ENCODE measurements at regions not wholly inside any gene's neighbourhood (a gene's known extent, or its start where the extent isn't known, plus 50 kb on each side); places are given as distances from the start of the nearest gene placed in this dataset.

DNA sequence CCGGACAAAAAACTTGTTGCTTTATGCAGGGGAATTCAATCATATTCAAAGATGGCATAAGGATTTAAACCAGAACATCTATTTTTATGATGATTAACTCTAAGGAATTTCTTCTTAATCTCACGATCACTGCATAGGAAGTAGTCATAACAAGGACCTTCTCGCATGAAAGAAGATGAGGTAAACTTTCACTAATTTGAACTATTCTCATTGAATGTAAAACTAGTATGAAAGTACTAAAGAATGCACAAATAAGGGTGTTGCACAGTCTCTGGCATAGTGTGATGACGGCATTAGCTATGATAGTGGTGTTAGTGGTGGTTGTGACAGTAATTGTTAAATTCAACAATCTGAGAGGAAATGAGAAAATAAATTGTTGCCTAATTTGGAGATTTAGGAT is 280.0 kb downstream of the SLC6A15 start:
- H3K27me3 Mint-ChIP-seq, result no peaks in the 10 kb centered on the region
- no peak overlapping the region for H3K27ac Mint-ChIP-seq
- H3K36me3 Mint-ChIP-seq, result no peaks in the 10 kb centered on the region
- no peak for DNase-seq
- no peaks in the 10 kb centered on the region for H3K4me1 Mint-ChIP-seq
- H3K9me3 Mint-ChIP-seq, result no peaks in the 10 kb centered on the region
- no peak for ATAC-seq (replicated peaks)
- H3K4me3 Mint-ChIP-seq, result no peak overlapping the region

DNA sequence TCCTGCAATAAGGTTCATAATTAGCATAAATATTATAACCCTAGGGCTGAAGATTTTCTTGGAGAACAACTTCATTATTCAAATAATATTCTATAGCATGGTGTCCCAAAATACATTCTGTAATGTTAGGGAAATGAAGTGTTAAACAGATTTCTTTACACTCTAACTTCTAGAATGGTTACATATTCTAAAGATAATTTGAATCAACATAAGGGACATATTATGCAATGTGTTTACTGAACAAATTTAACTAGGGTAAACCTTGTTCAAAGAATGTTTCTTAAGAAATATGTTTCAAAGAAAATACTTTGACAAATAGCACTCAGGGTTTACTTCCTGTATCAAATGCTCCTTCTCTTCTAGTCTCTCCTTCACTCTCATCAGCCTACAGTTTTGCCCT is 281.6 kb downstream of the SLC6A15 start:
- DNase-seq (no peak), ATAC-seq (replicated peaks) (no peak)
- H3K36me3 Mint-ChIP-seq, result no peaks in the 10 kb centered on the region
- no peaks in the 10 kb centered on the region for H3K9me3 Mint-ChIP-seq
- no peak overlapping the region for H3K4me3 Mint-ChIP-seq
- H3K27me3 Mint-ChIP-seq, result no peaks in the 10 kb centered on the region
- no peak overlapping the region for H3K27ac Mint-ChIP-seq
- H3K4me1 Mint-ChIP-seq, result no peaks in the 10 kb centered on the region

DNA sequence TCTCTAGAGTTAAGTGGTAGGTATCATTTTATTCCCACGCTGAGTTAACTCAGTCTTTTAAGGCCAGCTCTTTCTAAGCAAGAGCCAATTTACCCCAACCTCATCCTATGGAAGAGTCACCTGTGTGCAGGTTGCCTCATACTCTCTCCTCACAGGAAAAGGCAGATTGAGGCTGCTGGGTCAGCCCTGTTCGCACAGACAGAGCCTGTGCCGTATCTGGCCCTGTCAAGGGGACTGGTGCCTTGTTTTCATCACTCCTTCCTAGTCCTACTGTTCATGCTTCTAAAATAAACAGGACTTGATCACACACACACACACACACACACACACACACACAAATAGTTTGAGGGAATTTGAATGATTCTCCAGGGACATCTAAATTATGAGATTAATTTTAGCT is 285.0 kb downstream of the SLC6A15 start:
- Mint-ChIP-seq H3K4me3 (no peak overlapping the region), H3K27me3 (no peaks in the 10 kb centered on the region), H3K36me3 (no peaks in the 10 kb centered on the region), H3K4me1 (no peaks in the 10 kb centered on the region), H3K9me3 (no peaks in the 10 kb centered on the region), H3K27ac (no peak overlapping the region)
- DNase-seq (no peak), ATAC-seq (replicated peaks) (no peak)

DNA sequence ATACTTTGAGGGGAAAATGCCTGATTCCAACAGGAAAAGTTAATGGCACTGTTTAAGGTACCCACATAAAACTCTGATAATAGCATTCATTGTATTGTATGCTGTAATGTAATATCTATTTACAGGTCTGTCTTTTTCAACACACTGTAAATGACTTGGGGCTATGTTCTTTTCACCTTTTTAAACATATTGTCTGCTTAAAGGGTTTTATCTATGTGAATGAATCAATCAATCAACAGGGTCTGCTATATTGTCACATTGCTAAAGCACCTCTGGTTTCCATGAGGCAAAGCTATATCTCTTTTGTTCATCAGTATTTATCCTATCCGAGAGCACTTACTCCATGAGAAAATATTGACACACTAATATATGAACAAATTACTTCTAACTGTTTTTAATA is 288.0 kb downstream of the SLC6A15 start:
- no peak overlapping the region for H3K27ac Mint-ChIP-seq
- no peaks in the 10 kb centered on the region for H3K36me3 Mint-ChIP-seq
- H3K27me3 Mint-ChIP-seq, result no peaks in the 10 kb centered on the region
- no peaks in the 10 kb centered on the region for H3K9me3 Mint-ChIP-seq
- H3K4me1 Mint-ChIP-seq, result no peaks in the 10 kb centered on the region
- no peak overlapping the region for H3K4me3 Mint-ChIP-seq
- no peak for DNase-seq
- ATAC-seq (replicated peaks), result no peak

DNA sequence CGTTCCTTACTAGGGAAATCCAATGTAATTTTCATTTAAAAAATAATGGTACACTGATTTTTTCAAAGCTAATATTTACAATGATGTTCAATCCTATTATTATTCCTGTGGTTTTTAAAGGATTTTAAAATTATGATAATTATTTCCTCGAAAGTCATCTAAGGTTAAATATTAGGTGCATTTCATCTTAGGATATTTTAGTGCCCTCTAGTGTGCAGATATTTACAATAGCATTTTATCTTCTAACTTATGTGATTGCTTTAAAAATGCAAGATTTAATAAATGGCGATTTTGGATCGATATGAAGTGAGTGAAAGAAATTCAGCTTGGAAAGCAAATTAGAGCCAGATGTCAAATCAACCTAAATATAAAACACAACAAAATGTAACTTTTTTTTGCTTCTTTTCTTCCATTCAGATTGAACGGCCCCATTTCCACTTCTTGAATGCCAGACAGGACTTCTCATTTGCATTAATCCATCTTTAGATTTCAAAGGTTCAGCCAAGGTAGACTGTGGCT is 293.5 kb downstream of the SLC6A15 start:
- no peak overlapping the region for H3K4me3 Mint-ChIP-seq
- H3K27me3 Mint-ChIP-seq, result no peaks in the 10 kb centered on the region
- DNase-seq, result no peak
- H3K9me3 Mint-ChIP-seq, result peaks cover 0 to 3% of the 10 kb centered on the region in 2 donors
- H3K36me3 Mint-ChIP-seq, result no peaks in the 10 kb centered on the region
- ATAC-seq (replicated peaks), result no peak
- no peak overlapping the region for H3K27ac Mint-ChIP-seq
- no peaks in the 10 kb centered on the region for H3K4me1 Mint-ChIP-seq

DNA sequence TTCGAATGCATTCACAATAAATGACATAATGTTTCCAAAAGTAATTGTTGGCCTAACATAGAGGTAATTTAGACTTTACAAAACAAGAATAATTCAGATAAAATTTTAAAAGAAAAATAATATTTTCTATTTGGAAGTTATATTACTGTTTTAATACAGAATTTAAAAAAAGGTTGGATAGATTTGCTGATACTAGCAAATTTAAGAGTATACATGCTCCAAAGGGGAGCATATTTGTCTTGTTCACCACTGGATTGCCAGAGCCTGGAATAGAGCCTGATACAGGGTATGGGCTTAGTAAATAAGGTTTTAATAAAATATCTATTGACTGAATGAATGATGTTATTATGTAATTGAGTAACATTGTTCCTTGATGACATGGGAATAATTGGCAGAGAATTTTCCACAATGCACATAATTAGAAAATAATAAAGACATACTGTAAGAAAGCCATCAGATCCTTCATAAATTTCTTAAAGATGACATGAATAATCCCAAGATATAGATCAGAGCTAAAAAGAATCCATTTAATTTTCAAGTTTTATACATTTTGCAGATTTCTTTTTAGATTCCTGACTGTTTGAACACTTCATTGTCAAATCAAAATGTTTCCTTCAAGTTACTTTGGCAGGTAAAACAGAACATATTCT is 305.3 kb downstream of the SLC6A15 start:
- Mint-ChIP-seq H3K27me3 (no peaks in the 10 kb centered on the region), H3K27ac (no peak overlapping the region), H3K4me3 (no peak overlapping the region), H3K4me1 (no peaks in the 10 kb centered on the region), H3K36me3 (no peaks in the 10 kb centered on the region), H3K9me3 (no peaks in the 10 kb centered on the region)
- ATAC-seq (replicated peaks) (no peak), DNase-seq (no peak)

DNA sequence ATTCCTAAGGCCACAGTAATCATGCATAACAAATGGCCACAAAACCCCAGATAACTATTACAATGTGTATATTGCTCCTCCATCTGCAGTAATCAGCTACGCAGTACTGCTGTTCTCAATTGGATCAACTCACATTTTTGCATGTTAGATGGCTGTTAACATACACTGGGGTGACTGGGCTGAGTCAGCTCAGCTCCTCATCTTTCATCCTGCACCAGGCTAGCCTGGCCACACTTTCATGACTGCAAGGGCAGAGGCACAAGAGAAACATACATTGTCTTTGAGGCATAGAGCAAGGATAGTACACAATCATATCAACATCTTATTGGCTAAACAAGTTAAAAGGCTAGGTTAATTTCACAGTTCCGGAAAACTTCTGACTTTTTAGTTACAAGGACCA is 306.6 kb downstream of the SLC6A15 start:
- Mint-ChIP-seq H3K36me3 (no peaks in the 10 kb centered on the region), H3K4me3 (no peak overlapping the region), H3K9me3 (no peaks in the 10 kb centered on the region), H3K4me1 (no peaks in the 10 kb centered on the region), H3K27ac (no peak overlapping the region), H3K27me3 (no peaks in the 10 kb centered on the region)
- no peak for DNase-seq
- ATAC-seq (replicated peaks), result no peak

DNA sequence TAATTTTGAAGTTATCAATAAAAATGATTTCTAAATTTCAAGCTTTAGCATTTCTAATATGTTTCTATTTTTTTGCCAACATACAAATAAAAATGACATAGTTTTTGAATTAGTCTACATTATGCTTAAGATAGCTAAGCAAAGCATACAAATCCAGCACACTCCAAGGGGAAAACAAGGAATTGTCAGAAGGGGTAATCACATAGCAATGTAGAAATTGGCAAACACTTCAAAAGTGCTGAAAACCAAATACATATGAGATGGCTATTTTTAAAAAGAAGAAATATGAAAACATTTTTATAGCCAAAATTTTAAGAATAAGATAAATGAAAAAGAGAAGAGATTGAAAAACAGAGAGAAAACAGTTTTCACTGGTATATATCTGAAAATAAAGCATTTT is 308.0 kb downstream of the SLC6A15 start:
- DNase-seq (no peak), ATAC-seq (replicated peaks) (no peak)
- Mint-ChIP-seq H3K4me1 (no peaks in the 10 kb centered on the region), H3K27ac (no peak overlapping the region), H3K9me3 (no peaks in the 10 kb centered on the region), H3K36me3 (no peaks in the 10 kb centered on the region), H3K4me3 (no peak overlapping the region), H3K27me3 (no peaks in the 10 kb centered on the region)

DNA sequence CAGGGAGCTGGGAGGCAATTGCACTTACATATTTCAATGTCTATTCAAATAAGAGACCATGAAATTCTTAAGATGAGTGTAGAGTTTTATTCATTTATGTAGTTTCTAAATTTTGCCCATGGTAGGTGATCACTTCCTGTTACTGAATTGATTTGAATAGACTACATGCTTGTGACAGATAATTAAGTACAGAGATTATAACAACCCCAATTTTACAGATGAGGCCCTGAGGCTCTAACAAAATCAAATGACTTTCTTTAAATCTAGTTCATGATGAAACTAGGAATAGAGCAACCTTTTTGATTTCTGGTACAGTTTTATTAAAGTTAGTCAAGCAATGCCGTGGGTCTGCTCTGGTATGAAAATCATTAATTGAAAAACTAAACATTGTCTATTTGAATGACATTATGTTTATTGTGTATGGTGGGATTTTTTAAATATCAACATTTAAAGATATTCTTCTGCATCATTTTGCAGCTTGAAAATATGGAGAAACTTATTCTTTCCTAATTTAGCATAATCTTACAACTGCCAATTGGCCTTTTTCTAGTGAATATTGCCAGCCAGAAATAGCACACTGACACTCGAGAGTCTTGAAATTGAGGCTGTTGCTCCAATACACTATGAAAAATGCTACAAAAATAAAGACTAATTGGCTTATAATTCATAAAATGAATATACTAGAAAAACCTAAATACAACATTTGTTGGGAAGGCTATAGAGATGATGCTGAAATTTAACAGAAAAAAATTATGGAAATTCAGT is 308.9 kb downstream of the SLC6A15 start:
- H3K4me1 Mint-ChIP-seq, result no peaks in the 10 kb centered on the region
- no peak overlapping the region for H3K4me3 Mint-ChIP-seq
- H3K27ac Mint-ChIP-seq, result no peak overlapping the region
- no peaks in the 10 kb centered on the region for H3K27me3 Mint-ChIP-seq
- no peak for ATAC-seq (replicated peaks)
- DNase-seq, result no peak
- H3K9me3 Mint-ChIP-seq, result no peaks in the 10 kb centered on the region
- no peaks in the 10 kb centered on the region for H3K36me3 Mint-ChIP-seq

DNA sequence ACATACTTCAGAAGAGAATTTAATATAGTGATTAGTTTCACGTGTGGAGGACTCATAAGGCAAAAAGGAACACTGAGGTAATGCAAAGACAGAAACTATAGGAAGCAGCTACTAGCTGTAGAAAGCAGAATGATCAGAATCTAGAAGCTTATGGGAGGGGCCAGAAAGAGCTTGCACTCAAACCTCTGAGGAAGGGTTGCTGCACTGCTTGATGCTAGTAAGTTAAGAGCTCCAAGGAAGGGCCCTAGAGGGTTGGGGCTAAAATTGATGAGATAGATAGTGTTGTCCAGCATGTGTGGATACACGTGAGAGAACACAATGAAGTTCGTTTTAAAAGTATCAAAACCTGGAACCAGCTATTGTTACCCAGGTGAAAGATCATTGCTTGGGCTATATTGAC is 311.1 kb downstream of the SLC6A15 start:
- no peaks in the 10 kb centered on the region for H3K9me3 Mint-ChIP-seq
- H3K36me3 Mint-ChIP-seq, result no peaks in the 10 kb centered on the region
- H3K27ac Mint-ChIP-seq, result no peak overlapping the region
- no peaks in the 10 kb centered on the region for H3K27me3 Mint-ChIP-seq
- no peaks in the 10 kb centered on the region for H3K4me1 Mint-ChIP-seq
- ATAC-seq (replicated peaks) (no peak), DNase-seq (no peak)
- no peak overlapping the region for H3K4me3 Mint-ChIP-seq

DNA sequence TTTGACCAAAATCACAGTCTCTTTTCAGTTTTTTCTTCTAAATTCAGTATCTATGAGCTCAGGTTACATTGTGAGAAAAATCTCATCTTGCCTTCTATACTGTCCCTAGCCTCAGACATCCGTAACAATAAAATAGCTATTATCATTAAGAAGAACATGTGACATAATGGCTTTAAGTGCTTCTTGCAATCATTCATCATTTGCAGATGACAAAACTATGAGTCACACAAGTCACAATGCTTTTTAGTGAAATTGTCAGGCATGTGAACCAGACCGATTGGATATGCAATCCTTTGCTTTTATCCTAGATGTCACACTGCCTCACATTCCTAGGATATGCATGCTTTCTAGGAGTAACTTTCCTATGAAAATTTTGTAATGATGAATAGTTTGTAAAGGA is 313.1 kb downstream of the SLC6A15 start:
- DNase-seq (no peak), ATAC-seq (replicated peaks) (no peak)
- Mint-ChIP-seq H3K4me3 (no peak overlapping the region), H3K9me3 (no peaks in the 10 kb centered on the region), H3K27me3 (no peaks in the 10 kb centered on the region), H3K36me3 (no peaks in the 10 kb centered on the region), H3K4me1 (no peaks in the 10 kb centered on the region), H3K27ac (no peak overlapping the region)

DNA sequence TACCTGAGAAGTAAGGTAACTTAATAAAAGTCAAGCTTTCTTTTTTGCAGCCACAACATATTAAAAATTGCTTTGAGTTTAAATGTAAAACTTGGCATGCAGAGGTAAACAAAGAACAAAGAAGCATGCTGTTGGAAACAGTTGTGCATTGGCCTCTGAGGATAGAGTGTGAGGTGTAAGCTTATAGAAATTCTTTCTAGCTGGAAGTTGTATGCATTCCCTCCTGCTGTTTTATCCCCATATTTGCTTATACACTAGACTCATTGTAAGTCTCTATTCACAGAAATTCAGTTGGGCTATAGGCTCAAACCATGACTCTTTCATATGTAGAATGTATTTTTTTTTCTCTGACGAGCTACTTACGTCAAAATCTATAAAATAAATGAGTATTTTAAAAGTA is 316.3 kb downstream of the SLC6A15 start:
- H3K27ac Mint-ChIP-seq, result no peak overlapping the region
- H3K27me3 Mint-ChIP-seq, result no peaks in the 10 kb centered on the region
- DNase-seq (no peak), ATAC-seq (replicated peaks) (no peak)
- H3K36me3 Mint-ChIP-seq, result no peaks in the 10 kb centered on the region
- no peak overlapping the region for H3K4me3 Mint-ChIP-seq
- no peaks in the 10 kb centered on the region for H3K9me3 Mint-ChIP-seq
- no peaks in the 10 kb centered on the region for H3K4me1 Mint-ChIP-seq

DNA sequence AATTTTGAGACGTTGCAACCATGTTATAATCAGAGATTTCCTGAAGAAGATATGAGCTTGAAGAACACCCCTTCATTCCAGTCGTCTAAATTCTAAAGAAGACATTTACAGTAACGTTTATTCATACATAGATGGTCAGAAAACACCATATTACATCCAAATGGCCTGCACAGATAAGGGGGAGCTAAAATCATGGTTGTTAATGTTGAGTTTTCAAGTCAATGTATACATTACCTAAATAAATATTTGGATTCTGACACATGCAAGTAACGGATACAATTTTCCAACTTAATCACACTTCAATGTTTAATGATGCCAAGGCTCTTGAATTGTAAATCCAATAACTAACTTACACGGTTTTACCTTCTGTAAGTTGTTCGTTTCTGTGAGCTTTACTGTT is 318.4 kb downstream of the SLC6A15 start:
- no peaks in the 10 kb centered on the region for H3K36me3 Mint-ChIP-seq
- ATAC-seq (replicated peaks) (no peak), DNase-seq (no peak)
- H3K4me1 Mint-ChIP-seq, result no peaks in the 10 kb centered on the region
- no peak overlapping the region for H3K27ac Mint-ChIP-seq
- H3K27me3 Mint-ChIP-seq, result no peaks in the 10 kb centered on the region
- no peak overlapping the region for H3K4me3 Mint-ChIP-seq
- no peaks in the 10 kb centered on the region for H3K9me3 Mint-ChIP-seq

DNA sequence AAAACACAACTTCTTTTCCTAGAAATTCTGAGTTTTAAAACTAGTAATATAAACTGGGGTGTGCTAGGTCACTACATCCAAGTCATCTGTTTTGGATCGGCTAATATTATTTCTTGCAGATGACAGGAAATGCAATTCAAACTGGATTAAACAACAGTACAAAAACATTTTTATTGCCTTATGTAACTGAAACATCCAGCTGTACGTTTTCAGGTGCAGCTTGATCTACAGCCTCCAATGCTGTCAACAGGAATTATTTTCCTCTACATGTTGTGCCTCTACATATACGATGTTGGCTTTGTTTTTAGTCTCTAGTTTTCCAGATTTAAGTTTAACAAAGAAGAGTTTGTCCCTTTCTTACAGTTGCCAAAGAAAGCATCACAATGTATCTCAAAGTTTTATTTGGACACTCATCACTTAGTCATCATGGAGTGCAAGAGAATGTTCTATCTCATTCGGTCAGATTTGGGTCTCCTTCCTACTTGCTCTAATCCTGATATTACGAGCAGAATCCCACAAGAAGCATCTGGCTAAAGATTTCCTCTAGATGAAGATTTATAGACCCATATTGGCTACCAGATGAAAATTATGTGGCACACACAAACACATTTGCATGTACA is 326.7 kb downstream of the SLC6A15 start:
- H3K4me1 Mint-ChIP-seq, result no peaks in the 10 kb centered on the region
- DNase-seq, result no peak
- H3K36me3 Mint-ChIP-seq, result no peaks in the 10 kb centered on the region
- H3K27ac Mint-ChIP-seq, result no peak overlapping the region
- H3K4me3 Mint-ChIP-seq, result no peak overlapping the region
- H3K27me3 Mint-ChIP-seq, result no peaks in the 10 kb centered on the region
- no peak for ATAC-seq (replicated peaks)
- no peaks in the 10 kb centered on the region for H3K9me3 Mint-ChIP-seq

DNA sequence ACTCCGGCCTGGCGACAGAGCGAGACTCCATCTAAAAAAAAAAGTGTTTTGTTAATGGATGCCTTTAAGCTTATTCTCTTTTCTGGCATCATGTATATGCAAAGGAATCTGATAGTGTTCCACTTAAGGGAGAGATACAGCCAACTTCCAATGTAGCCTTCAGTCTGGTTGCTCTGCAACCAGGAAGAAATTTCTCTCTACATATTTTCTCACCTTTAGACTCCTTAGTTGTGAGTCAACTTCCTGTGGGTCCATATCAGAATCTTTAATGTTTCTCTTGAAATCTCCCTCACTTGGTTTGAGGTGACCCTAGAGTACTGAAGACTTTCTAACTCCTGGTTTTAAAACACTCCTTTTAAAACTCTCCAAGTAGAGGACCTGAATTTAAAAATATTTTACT is 340.4 kb downstream of the SLC6A15 start:
- H3K27ac Mint-ChIP-seq, result no peak overlapping the region
- no peak for DNase-seq
- no peak for ATAC-seq (replicated peaks)
- H3K4me1 Mint-ChIP-seq, result no peaks in the 10 kb centered on the region
- no peaks in the 10 kb centered on the region for H3K36me3 Mint-ChIP-seq
- peaks cover 4 to 11% of the 10 kb centered on the region in 2 donors for H3K9me3 Mint-ChIP-seq
- H3K4me3 Mint-ChIP-seq, result no peak overlapping the region
- no peaks in the 10 kb centered on the region for H3K27me3 Mint-ChIP-seq
